Transverse colon (tissue), 3 donors: ENCODE measurements at regions not wholly inside any gene's neighbourhood (a gene's known extent, or its start where the extent isn't known, plus 50 kb on each side); places are given as distances from the start of the nearest gene placed in this dataset.

ENCODE experiments used
- POLR2A ChIP-seq: fragments of 450-650 bp; IDR thresholded peaks from one replicate; pipeline ENCODE4 v1.6.1; 2016; ENCODE audit warnings: antibody characterized with exemption, mild to moderate bottlenecking, moderate library complexity
- TF ChIP-seq, protein P1 (sequence below), 5 experiments: fragments of 200-600 bp in 3 of 5; fragments of 450-650 bp in 2 of 5; sonication (generic) in 3 of 5; IDR thresholded peaks; 1 replicate in 2 of 5; 2 replicates in 3 of 5; pipeline ENCODE4 v1.5.1; 2016 to 2017; ENCODE audit warnings: antibody characterized with exemption in 5 of 5, inconsistent platforms in 3 of 5, mild to moderate bottlenecking in 2 of 5, moderate library complexity in 1 of 5

GRCh38 chr11:81993755-81994154 lies 739.9 kb downstream of the FAM181B start:
- TF ChIP-seq, protein P1, sequence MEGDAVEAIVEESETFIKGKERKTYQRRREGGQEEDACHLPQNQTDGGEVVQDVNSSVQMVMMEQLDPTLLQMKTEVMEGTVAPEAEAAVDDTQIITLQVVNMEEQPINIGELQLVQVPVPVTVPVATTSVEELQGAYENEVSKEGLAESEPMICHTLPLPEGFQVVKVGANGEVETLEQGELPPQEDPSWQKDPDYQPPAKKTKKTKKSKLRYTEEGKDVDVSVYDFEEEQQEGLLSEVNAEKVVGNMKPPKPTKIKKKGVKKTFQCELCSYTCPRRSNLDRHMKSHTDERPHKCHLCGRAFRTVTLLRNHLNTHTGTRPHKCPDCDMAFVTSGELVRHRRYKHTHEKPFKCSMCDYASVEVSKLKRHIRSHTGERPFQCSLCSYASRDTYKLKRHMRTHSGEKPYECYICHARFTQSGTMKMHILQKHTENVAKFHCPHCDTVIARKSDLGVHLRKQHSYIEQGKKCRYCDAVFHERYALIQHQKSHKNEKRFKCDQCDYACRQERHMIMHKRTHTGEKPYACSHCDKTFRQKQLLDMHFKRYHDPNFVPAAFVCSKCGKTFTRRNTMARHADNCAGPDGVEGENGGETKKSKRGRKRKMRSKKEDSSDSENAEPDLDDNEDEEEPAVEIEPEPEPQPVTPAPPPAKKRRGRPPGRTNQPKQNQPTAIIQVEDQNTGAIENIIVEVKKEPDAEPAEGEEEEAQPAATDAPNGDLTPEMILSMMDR (IDR thresholded peaks at IDR 0.05) = no peak
- no peak for TF ChIP-seq POLR2A
